H1 (cell line): ENCODE measurements at regions not wholly inside any gene's neighbourhood (a gene's known extent, or its start where the extent isn't known, plus 50 kb on each side); places are given as distances from the start of the nearest gene placed in this dataset.

Experiments
- SIN3A ChIP-seq, 2 experiments: IDR thresholded peaks in 1 of 2; conservative IDR thresholded peaks in 1 of 2; 2 replicates each; pipeline ENCODE4 v1.6.1; 2011 to 2012; ENCODE audit warnings: low read length in 2 of 2, improper control_type of control experiment in 1 of 2, low read depth in 1 of 2, mild to moderate bottlenecking in 1 of 2
- TF ChIP-seq, protein P1 (sequence below): fragments of 300-600 bp; sonication (generic); IDR thresholded peaks from 2 replicates; pipeline ENCODE4 v1.7.1; 2012; ENCODE audit warnings: low read length, moderate library complexity, mild to moderate bottlenecking, inconsistent platforms; ENCODE audit not compliant: insufficient replicate concordance
- TF ChIP-seq, protein P2 (sequence below): IDR thresholded peaks from 2 replicates; pipeline ENCODE4 v1.6.1; 2012; ENCODE audit warnings: inconsistent platforms

GRCh38 chr19:27972291-27973040 is 1240.5 kb downstream of the UQCRFS1 start (continued):
- TF ChIP-seq, protein P1, sequence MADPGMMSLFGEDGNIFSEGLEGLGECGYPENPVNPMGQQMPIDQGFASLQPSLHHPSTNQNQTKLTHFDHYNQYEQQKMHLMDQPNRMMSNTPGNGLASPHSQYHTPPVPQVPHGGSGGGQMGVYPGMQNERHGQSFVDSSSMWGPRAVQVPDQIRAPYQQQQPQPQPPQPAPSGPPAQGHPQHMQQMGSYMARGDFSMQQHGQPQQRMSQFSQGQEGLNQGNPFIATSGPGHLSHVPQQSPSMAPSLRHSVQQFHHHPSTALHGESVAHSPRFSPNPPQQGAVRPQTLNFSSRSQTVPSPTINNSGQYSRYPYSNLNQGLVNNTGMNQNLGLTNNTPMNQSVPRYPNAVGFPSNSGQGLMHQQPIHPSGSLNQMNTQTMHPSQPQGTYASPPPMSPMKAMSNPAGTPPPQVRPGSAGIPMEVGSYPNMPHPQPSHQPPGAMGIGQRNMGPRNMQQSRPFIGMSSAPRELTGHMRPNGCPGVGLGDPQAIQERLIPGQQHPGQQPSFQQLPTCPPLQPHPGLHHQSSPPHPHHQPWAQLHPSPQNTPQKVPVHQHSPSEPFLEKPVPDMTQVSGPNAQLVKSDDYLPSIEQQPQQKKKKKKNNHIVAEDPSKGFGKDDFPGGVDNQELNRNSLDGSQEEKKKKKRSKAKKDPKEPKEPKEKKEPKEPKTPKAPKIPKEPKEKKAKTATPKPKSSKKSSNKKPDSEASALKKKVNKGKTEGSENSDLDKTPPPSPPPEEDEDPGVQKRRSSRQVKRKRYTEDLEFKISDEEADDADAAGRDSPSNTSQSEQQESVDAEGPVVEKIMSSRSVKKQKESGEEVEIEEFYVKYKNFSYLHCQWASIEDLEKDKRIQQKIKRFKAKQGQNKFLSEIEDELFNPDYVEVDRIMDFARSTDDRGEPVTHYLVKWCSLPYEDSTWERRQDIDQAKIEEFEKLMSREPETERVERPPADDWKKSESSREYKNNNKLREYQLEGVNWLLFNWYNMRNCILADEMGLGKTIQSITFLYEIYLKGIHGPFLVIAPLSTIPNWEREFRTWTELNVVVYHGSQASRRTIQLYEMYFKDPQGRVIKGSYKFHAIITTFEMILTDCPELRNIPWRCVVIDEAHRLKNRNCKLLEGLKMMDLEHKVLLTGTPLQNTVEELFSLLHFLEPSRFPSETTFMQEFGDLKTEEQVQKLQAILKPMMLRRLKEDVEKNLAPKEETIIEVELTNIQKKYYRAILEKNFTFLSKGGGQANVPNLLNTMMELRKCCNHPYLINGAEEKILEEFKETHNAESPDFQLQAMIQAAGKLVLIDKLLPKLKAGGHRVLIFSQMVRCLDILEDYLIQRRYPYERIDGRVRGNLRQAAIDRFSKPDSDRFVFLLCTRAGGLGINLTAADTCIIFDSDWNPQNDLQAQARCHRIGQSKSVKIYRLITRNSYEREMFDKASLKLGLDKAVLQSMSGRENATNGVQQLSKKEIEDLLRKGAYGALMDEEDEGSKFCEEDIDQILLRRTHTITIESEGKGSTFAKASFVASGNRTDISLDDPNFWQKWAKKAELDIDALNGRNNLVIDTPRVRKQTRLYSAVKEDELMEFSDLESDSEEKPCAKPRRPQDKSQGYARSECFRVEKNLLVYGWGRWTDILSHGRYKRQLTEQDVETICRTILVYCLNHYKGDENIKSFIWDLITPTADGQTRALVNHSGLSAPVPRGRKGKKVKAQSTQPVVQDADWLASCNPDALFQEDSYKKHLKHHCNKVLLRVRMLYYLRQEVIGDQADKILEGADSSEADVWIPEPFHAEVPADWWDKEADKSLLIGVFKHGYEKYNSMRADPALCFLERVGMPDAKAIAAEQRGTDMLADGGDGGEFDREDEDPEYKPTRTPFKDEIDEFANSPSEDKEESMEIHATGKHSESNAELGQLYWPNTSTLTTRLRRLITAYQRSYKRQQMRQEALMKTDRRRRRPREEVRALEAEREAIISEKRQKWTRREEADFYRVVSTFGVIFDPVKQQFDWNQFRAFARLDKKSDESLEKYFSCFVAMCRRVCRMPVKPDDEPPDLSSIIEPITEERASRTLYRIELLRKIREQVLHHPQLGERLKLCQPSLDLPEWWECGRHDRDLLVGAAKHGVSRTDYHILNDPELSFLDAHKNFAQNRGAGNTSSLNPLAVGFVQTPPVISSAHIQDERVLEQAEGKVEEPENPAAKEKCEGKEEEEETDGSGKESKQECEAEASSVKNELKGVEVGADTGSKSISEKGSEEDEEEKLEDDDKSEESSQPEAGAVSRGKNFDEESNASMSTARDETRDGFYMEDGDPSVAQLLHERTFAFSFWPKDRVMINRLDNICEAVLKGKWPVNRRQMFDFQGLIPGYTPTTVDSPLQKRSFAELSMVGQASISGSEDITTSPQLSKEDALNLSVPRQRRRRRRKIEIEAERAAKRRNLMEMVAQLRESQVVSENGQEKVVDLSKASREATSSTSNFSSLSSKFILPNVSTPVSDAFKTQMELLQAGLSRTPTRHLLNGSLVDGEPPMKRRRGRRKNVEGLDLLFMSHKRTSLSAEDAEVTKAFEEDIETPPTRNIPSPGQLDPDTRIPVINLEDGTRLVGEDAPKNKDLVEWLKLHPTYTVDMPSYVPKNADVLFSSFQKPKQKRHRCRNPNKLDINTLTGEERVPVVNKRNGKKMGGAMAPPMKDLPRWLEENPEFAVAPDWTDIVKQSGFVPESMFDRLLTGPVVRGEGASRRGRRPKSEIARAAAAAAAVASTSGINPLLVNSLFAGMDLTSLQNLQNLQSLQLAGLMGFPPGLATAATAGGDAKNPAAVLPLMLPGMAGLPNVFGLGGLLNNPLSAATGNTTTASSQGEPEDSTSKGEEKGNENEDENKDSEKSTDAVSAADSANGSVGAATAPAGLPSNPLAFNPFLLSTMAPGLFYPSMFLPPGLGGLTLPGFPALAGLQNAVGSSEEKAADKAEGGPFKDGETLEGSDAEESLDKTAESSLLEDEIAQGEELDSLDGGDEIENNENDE, result no peak
- TF ChIP-seq, protein P2, sequence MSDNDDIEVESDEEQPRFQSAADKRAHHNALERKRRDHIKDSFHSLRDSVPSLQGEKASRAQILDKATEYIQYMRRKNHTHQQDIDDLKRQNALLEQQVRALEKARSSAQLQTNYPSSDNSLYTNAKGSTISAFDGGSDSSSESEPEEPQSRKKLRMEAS, result no peak
- no peak for TF ChIP-seq SIN3A (conservative IDR thresholded peaks at IDR 0.05 in 1 of 2, IDR thresholded peaks at IDR 0.05 in 1 of 2; ENCODE audit: low read depth in 1 of 2, low read length in 2 of 2)
